SKM-1 (cell line): ENCODE measurements at regions not wholly inside any gene's neighbourhood (a gene's known extent, or its start where the extent isn't known, plus 50 kb on each side); places are given as distances from the start of the nearest gene placed in this dataset.
"Not testable (repeated sequence)": the region's sequence is repeated elsewhere in the genome, so short reads cannot be mapped to it uniquely, and the experiment has no call there.

ENCODE experiments used
- DNase-seq: peaks from one replicate; lab custom pipeline; 2025; ENCODE audit not compliant: unreplicated experiment; lab: John Stamatoyannopoulos, UW

- DNase-seq, result no peak
These were observed 103.0 kb upstream of the NUDT6 start for GRCh38 chr4:123025398-123025797.

- not testable (repeated sequence) for DNase-seq
These were observed 103.6 kb upstream of the NUDT6 start for GRCh38 chr4:123026015-123026414.

- DNase-seq, result no peak
These were observed 109.3 kb upstream of the NUDT6 start for GRCh38 chr4:123031664-123032063.

- DNase-seq, result no peak
These were observed 111.6 kb upstream of the NUDT6 start for GRCh38 chr4:123034023-123034422.

- no peak for DNase-seq
These were observed 112.8 kb upstream of the NUDT6 start for GRCh38 chr4:123035239-123035638.

- DNase-seq, result no peak
These were observed 115.4 kb upstream of the NUDT6 start for GRCh38 chr4:123037804-123038203.

GRCh38 chr4:123042095-123042494 lies 119.7 kb upstream of the NUDT6 start:
- DNase-seq, result no peak

GRCh38 chr4:123043013-123043412 lies 120.6 kb upstream of the NUDT6 start:
- no peak for DNase-seq

- DNase-seq, result no peak
These were observed 121.5 kb upstream of the NUDT6 start for GRCh38 chr4:123043793-123044425.

GRCh38 chr4:123046096-123046495 lies 123.7 kb upstream of the NUDT6 start:
- no peak for DNase-seq

- DNase-seq, result no peak
These were observed 127.6 kb upstream of the NUDT6 start for GRCh38 chr4:123050018-123050417.

GRCh38 chr4:123052007-123052406 lies 129.6 kb upstream of the NUDT6 start:
- no peak for DNase-seq

GRCh38 chr4:123055943-123056342 lies 133.5 kb upstream of the NUDT6 start:
- no peak for DNase-seq

- DNase-seq, result no peak
These were observed 137.8 kb upstream of the NUDT6 start for GRCh38 chr4:123060039-123060770.

- DNase-seq, result no peak
These were observed 142.0 kb upstream of the NUDT6 start for GRCh38 chr4:123064390-123064789.

- DNase-seq, result no peak
These were observed 145.7 kb upstream of the NUDT6 start for GRCh38 chr4:123068081-123068480.

GRCh38 chr4:123072060-123072459 lies 149.7 kb upstream of the NUDT6 start:
- DNase-seq, result no peak

- DNase-seq, result no peak
These were observed 151.3 kb upstream of the NUDT6 start for GRCh38 chr4:123073650-123074049.

- DNase-seq, result no peak
These were observed 154.9 kb upstream of the NUDT6 start for GRCh38 chr4:123077330-123077729.

- DNase-seq, result no peak
These were observed 159.6 kb upstream of the NUDT6 start for GRCh38 chr4:123081971-123082370.

GRCh38 chr4:123083646-123084045 lies 161.2 kb upstream of the NUDT6 start:
- peak; percentile 30 for DNase-seq

- peak; percentile 68 for DNase-seq
These were observed 166.1 kb upstream of the NUDT6 start for GRCh38 chr4:123088501-123088900.

- DNase-seq, result no peak
These were observed 168.5 kb upstream of the NUDT6 start for GRCh38 chr4:123090886-123091285.
